ENCODE measurements at regions not wholly inside any gene's neighbourhood (a gene's known extent, or its start where the extent isn't known, plus 50 kb on each side); places are given as distances from the start of the nearest gene placed in this dataset.

DNA sequence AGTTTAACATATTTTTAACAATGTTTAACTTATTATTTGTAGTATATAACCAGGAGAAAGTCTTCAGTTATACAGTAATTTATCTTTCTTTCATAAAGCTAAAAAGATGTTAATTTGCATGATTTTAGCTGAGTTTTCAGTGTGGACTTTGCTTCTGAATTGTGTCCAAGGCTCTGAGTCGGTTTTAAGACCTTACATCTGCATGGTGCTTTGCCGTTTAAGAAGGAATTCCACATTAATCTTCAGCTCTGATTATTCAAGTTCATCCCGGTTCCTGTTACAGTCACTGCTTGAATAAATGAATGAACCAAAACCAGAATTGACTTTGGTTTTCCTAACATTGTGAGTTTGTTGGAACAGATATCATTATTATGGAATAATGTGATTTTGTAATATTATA, 419.7 kb upstream of the RGPD4 start:
- ChIA-PET CTCF (no interaction called here), POLR2A (no interaction called here)
- no peak overlapping the region for H3K27ac Mint-ChIP-seq
- no peak overlapping the region for H3K4me3 Mint-ChIP-seq
- H3K9me3 ChIP-seq (ENCODE audit: control insufficient read depth in 1 of 2, insufficient read depth in 1 of 2, low read length in 2 of 2) = no peaks in the 10 kb centered on the region
- ATAC-seq (ENCODE audit: poor library complexity) = no peak
- H3K9me3 Mint-ChIP-seq = no peaks in the 10 kb centered on the region
- no peaks in the 10 kb centered on the region for H3K4me1 Mint-ChIP-seq (ENCODE audit: low read depth)
- no peaks in the 10 kb centered on the region for H3K27me3 Mint-ChIP-seq
- H3K36me3 ChIP-seq (ENCODE audit: insufficient read depth, low read length) = no peaks in the 10 kb centered on the region
- H3K27me3 ChIP-seq (ENCODE audit: control insufficient read depth in 1 of 2, insufficient read depth in 2 of 2, low read length in 2 of 2) = no peaks in the 10 kb centered on the region
- H3K4me1 ChIP-seq (ENCODE audit: insufficient read depth, low read length) = no peaks in the 10 kb centered on the region
- intact Hi-C loops (cut with DNase I, micrococcal nuclease) = no loop called here
- no peak overlapping the region for H3K4me3 ChIP-seq (ENCODE audit: low read length)
- no peaks in the 10 kb centered on the region for H3K36me3 Mint-ChIP-seq (ENCODE audit: low read depth)
- no peak overlapping the region for H3K27ac ChIP-seq (ENCODE audit: low read depth in 1 of 2, low read length in 2 of 2)
- TF ChIP-seq, protein P1, sequence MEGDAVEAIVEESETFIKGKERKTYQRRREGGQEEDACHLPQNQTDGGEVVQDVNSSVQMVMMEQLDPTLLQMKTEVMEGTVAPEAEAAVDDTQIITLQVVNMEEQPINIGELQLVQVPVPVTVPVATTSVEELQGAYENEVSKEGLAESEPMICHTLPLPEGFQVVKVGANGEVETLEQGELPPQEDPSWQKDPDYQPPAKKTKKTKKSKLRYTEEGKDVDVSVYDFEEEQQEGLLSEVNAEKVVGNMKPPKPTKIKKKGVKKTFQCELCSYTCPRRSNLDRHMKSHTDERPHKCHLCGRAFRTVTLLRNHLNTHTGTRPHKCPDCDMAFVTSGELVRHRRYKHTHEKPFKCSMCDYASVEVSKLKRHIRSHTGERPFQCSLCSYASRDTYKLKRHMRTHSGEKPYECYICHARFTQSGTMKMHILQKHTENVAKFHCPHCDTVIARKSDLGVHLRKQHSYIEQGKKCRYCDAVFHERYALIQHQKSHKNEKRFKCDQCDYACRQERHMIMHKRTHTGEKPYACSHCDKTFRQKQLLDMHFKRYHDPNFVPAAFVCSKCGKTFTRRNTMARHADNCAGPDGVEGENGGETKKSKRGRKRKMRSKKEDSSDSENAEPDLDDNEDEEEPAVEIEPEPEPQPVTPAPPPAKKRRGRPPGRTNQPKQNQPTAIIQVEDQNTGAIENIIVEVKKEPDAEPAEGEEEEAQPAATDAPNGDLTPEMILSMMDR (IDR thresholded peaks at IDR 0.05) = no peak
- no peak for DNase-seq

GRCh38 chr2:107407974-107408373, 418.7 kb upstream of the RGPD4 start:
- Mint-ChIP-seq H3K4me1 (ENCODE audit: low read depth) (no peaks in the 10 kb centered on the region), H3K9me3 (no peaks in the 10 kb centered on the region), H3K27me3 (no peaks in the 10 kb centered on the region), H3K4me3 (no peak overlapping the region), H3K36me3 (ENCODE audit: low read depth) (no peaks in the 10 kb centered on the region), H3K27ac (no peak overlapping the region)
- ATAC-seq (ENCODE audit: poor library complexity) (no peak), DNase-seq (no peak)
- no peaks in the 10 kb centered on the region for H3K4me1 ChIP-seq (ENCODE audit: insufficient read depth, low read length)
- no peaks in the 10 kb centered on the region for H3K27me3 ChIP-seq (ENCODE audit: control insufficient read depth in 1 of 2, insufficient read depth in 2 of 2, low read length in 2 of 2)
- POLR2A ChIA-PET = no interaction called here
- TF ChIP-seq, protein P1 (IDR thresholded peaks at IDR 0.05) = no peak
- no peaks in the 10 kb centered on the region for H3K9me3 ChIP-seq (ENCODE audit: control insufficient read depth in 1 of 2, insufficient read depth in 1 of 2, low read length in 2 of 2)
- no peak overlapping the region for H3K4me3 ChIP-seq (ENCODE audit: low read length)
- no peak overlapping the region for H3K27ac ChIP-seq (ENCODE audit: low read depth in 1 of 2, low read length in 2 of 2)
- CTCF ChIA-PET = no interaction called here
- intact Hi-C loops (cut with DNase I, micrococcal nuclease) = no loop called here
- no peaks in the 10 kb centered on the region for H3K36me3 ChIP-seq (ENCODE audit: insufficient read depth, low read length)

- no peak overlapping the region for H3K4me3 ChIP-seq (ENCODE audit: low read length)
- POLR2A ChIA-PET = no interaction called here
- CTCF ChIA-PET = no interaction called here
These were observed 415.4 kb upstream of the RGPD4 start for GRCh38 chr2:107411267-107411666.

More at GRCh38 chr2:107411267-107411666, 415.4 kb upstream of the RGPD4 start:
- Mint-ChIP-seq H3K36me3 (ENCODE audit: low read depth) (no peaks in the 10 kb centered on the region), H3K9me3 (no peaks in the 10 kb centered on the region), H3K27me3 (no peaks in the 10 kb centered on the region), H3K27ac (no peak overlapping the region), H3K4me1 (ENCODE audit: low read depth) (no peaks in the 10 kb centered on the region), H3K4me3 (no peak overlapping the region)
- ATAC-seq (ENCODE audit: poor library complexity) = no peak
- no peak for DNase-seq
- Histone ChIP-seq H3K36me3 (ENCODE audit: insufficient read depth, low read length) (no peaks in the 10 kb centered on the region), H3K9me3 (ENCODE audit: control insufficient read depth in 1 of 2, insufficient read depth in 1 of 2, low read length in 2 of 2) (no peaks in the 10 kb centered on the region), H3K27me3 (ENCODE audit: control insufficient read depth in 1 of 2, insufficient read depth in 2 of 2, low read length in 2 of 2) (no peaks in the 10 kb centered on the region), H3K27ac (ENCODE audit: low read depth in 1 of 2, low read length in 2 of 2) (no peak overlapping the region), H3K4me1 (ENCODE audit: insufficient read depth, low read length) (no peaks in the 10 kb centered on the region)
- TF ChIP-seq, protein P1 (IDR thresholded peaks at IDR 0.05) = no peak
- intact Hi-C loops (cut with DNase I, micrococcal nuclease) = no loop called here
